ENCODE measurements at regions not wholly inside any gene's neighbourhood (a gene's known extent, or its start where the extent isn't known, plus 50 kb on each side); places are given as distances from the start of the nearest gene placed in this dataset.

- Histone ChIP-seq H2AK5ac (ENCODE audit: low read depth, low read length) (no peak overlapping the region), H3K4me3 (ENCODE audit: extremely low read depth in 1 of 4, insufficient read depth in 2 of 4, low read depth in 3 of 4, low read length in 4 of 4) (no peak overlapping the region), H3K9me3 (ENCODE audit: insufficient read depth in 2 of 2, low read depth in 1 of 2, low read length in 1 of 2) (no peaks in the 10 kb centered on the region), H2BK12ac (ENCODE audit: low read depth, low read length) (no peak overlapping the region), H3K4me1 (replicated peaks in 1 of 4; ENCODE audit: control insufficient read depth in 3 of 4, insufficient read depth in 4 of 4, low read length in 3 of 4) (no peaks in the 10 kb centered on the region), H3K27ac (ENCODE audit: low read depth, low read length) (no peak overlapping the region), H4K8ac (ENCODE audit: extremely low read depth, insufficient read depth, low read length) (no peak overlapping the region), H2AFZ (ENCODE audit: low read length) (no peak overlapping the region), H2BK20ac (ENCODE audit: low read length) (no peak overlapping the region), H3K9ac (replicated peaks in 1 of 4; ENCODE audit: extremely low read depth in 1 of 4, low read depth in 3 of 4, low read length in 3 of 4) (no peak overlapping the region), H3K56ac (replicated peaks; ENCODE audit: insufficient read length, low read depth, low read length) (no peak overlapping the region), H4K91ac (replicated peaks; ENCODE audit: insufficient read length, low read length) (no peak overlapping the region), H3K36me3 (ENCODE audit: control insufficient read depth in 2 of 4, insufficient read depth in 4 of 4, low read length in 3 of 4) (no peaks in the 10 kb centered on the region), H3K4me2 (ENCODE audit: insufficient read depth in 1 of 2, low read depth in 2 of 2, low read length in 2 of 2) (no peak overlapping the region), H4K20me1 (replicated peaks in 1 of 2; ENCODE audit: control insufficient read depth in 1 of 2, insufficient read depth in 2 of 2, low read length in 2 of 2) (no peaks in the 10 kb centered on the region), H3K14ac (ENCODE audit: insufficient read length) (no peak overlapping the region), H2BK120ac (replicated peaks; ENCODE audit: low read depth, low read length) (no peak overlapping the region), H2BK5ac (ENCODE audit: low read depth, low read length) (no peak overlapping the region), H3K4ac (replicated peaks; ENCODE audit: insufficient read length, low read depth, low read length) (no peak overlapping the region), H3K27me3 (replicated peaks in 1 of 4; ENCODE audit: control insufficient read depth in 3 of 4, extremely low read depth in 1 of 4, insufficient read depth in 3 of 4, low read length in 3 of 4) (no peaks in the 10 kb centered on the region), H3K79me2 (ENCODE audit: control insufficient read depth in 1 of 2, insufficient read depth in 2 of 2, low read length in 2 of 2) (no peaks in the 10 kb centered on the region), H3K18ac (ENCODE audit: extremely low read depth, low read length) (no peak overlapping the region), H2BK15ac (ENCODE audit: low read length) (no peak overlapping the region), H3K23me2 (ENCODE audit: low read depth, low read length) (no peaks in the 10 kb centered on the region), H3K23ac (ENCODE audit: insufficient read length) (no peak overlapping the region), H4K5ac (ENCODE audit: insufficient read length, low read depth, low read length) (no peak overlapping the region), H3K79me1 (ENCODE audit: low read depth, low read length) (no peaks in the 10 kb centered on the region)
- POLR2A ChIA-PET (ENCODE audit: partially characterized antibody): interaction anchor here (0.6 kb wide), 1 partner anchor 351 kb away, joined by 3 read pairs; no protein-coding TSS in a partner anchor
- CTCF ChIA-PET (ENCODE audit: partially characterized antibody): interaction anchor here (0.7 to 4.8 kb wide), 3 partner anchors 13 to 1517 kb away, joined by 3 to 31 read pairs (median 3); no protein-coding TSS in a partner anchor
- DNase-seq (ENCODE audit: low read depth in 1 of 2, low spot score in 2 of 2) (no peak), FAIRE-seq (no peak)
- WGBS, 2 experiments (ENCODE audit: extremely low coverage in 1 of 2, insufficient coverage in 1 of 2, insufficient read length in 1 of 2, insufficient replicate concordance in 2 of 2, low coverage in 1 of 2, low lambda C conversion rate in 2 of 2, missing lambda C conversion rate in 1 of 2): 100% methylated on average over 3 of the region's 3 CpGs; no CpG with 5 or more reads in 1 of the 2 experiments
- TF ChIP-seq CTCF (IDR thresholded peaks at IDR 0.05; ENCODE audit: control extremely low read depth in 1 of 3, insufficient read depth in 1 of 3, low read depth in 1 of 3, low read length in 3 of 3) (no peak), CEBPB (IDR thresholded peaks at IDR 0.05; ENCODE audit: low read depth, low read length) (0 out of 2 replicates have a peak, but pooled peaks have one; percentile 30)
Observed at GRCh38 chr1:19569786-19570185, 74.3 kb upstream of the NBL1 start.

All from H1 (cell line).